Stimulated activated CD8-positive, alpha-beta memory T cell treated with anti-CD3 and anti-CD28 coated beads, Interleukin-4, amount 100 ng/mL, for 24 hours (primary cell): ENCODE measurements at regions not wholly inside any gene's neighbourhood (a gene's known extent, or its start where the extent isn't known, plus 50 kb on each side); places are given as distances from the start of the nearest gene placed in this dataset.

Experiments
- DNase-seq: peaks from one replicate; pipeline ENCODE4 v3.0.0-alpha.2; 2020; ENCODE audit warnings: low read depth

- no peak for DNase-seq
Measured at GRCh38 chr2:212945526-212945925, 205.9 kb downstream of the IKZF2 start.

GRCh38 chr2:212943351-212943750, 208.1 kb downstream of the IKZF2 start:
- no peak for DNase-seq

GRCh38 chr2:212941361-212941760, 210.1 kb downstream of the IKZF2 start:
- no peak for DNase-seq

GRCh38 chr2:212940816-212941215, 210.6 kb downstream of the IKZF2 start:
- DNase-seq = no peak

- DNase-seq = no peak
Measured at GRCh38 chr2:212939777-212940531, 211.5 kb downstream of the IKZF2 start.

GRCh38 chr2:212938144-212938793, 213.1 kb downstream of the IKZF2 start:
- no peak for DNase-seq

- no peak for DNase-seq
Measured at GRCh38 chr2:212936572-212936971, 214.8 kb downstream of the IKZF2 start.

GRCh38 chr2:212935752-212936151, 215.7 kb downstream of the IKZF2 start:
- no peak for DNase-seq

GRCh38 chr2:212931271-212931670, 220.1 kb downstream of the IKZF2 start:
- no peak for DNase-seq

GRCh38 chr2:212930556-212931260, 220.7 kb downstream of the IKZF2 start:
- DNase-seq = no peak

GRCh38 chr2:212929971-212930370, 221.4 kb downstream of the IKZF2 start:
- no peak for DNase-seq

- no peak for DNase-seq
Measured at GRCh38 chr2:212929116-212929515, 222.3 kb downstream of the IKZF2 start.

- no peak for DNase-seq
Measured at GRCh38 chr2:212928681-212929080, 222.7 kb downstream of the IKZF2 start.

- no peak for DNase-seq
Measured at GRCh38 chr2:212926940-212927339, 224.5 kb downstream of the IKZF2 start.

- DNase-seq = no peak
Measured at GRCh38 chr2:212923393-212923792, 228.0 kb downstream of the IKZF2 start.

- DNase-seq = no peak
Measured at GRCh38 chr2:212922701-212923100, 228.7 kb downstream of the IKZF2 start.

- no peak for DNase-seq
Measured at GRCh38 chr2:212921711-212922110, 229.7 kb downstream of the IKZF2 start.

- DNase-seq = no peak
Measured at GRCh38 chr2:212921061-212921460, 230.4 kb downstream of the IKZF2 start.

GRCh38 chr2:212919238-212919637, 232.2 kb downstream of the IKZF2 start:
- no peak for DNase-seq

GRCh38 chr2:212918336-212918735, 233.1 kb downstream of the IKZF2 start:
- no peak for DNase-seq

GRCh38 chr2:212915121-212915782, 236.2 kb downstream of the IKZF2 start:
- DNase-seq = no peak

- no peak for DNase-seq
Measured at GRCh38 chr2:212914392-212914791, 237.0 kb downstream of the IKZF2 start.
